KMS-11 (cell line): ENCODE measurements at regions not wholly inside any gene's neighbourhood (a gene's known extent, or its start where the extent isn't known, plus 50 kb on each side); places are given as distances from the start of the nearest gene placed in this dataset.

Experiments used
- H2AFZ ChIP-seq: fragments of 200-600 bp; sonication (generic); 2 replicates; pipeline ENCODE4 v1.6.1; 2016; ENCODE audit warnings: antibody characterized with exemption, mixed run types, low read depth
- H3K27ac ChIP-seq: fragments of 200-600 bp; sonication (generic); 2 replicates; pipeline ENCODE4 v1.6.1; 2016; ENCODE audit warnings: mild to moderate bottlenecking, mixed run types
- H3K27me3 ChIP-seq: fragments of 200-600 bp; sonication (generic); 2 replicates; pipeline ENCODE4 v1.6.1; 2017; ENCODE audit warnings: mild to moderate bottlenecking, low read depth, mixed run types, moderate library complexity; ENCODE audit not compliant: insufficient read depth
- H3K36me3 ChIP-seq: fragments of 200-600 bp; sonication (generic); 2 replicates; pipeline ENCODE4 v1.6.1; 2017; ENCODE audit warnings: mild to moderate bottlenecking, mixed run types; ENCODE audit not compliant: insufficient read depth
- H3K4me1 ChIP-seq: fragments of 200-600 bp; sonication (generic); 2 replicates; pipeline ENCODE4 v1.6.1; 2016; ENCODE audit warnings: mild to moderate bottlenecking, low read depth, mixed run types; ENCODE audit not compliant: poor library complexity, severe bottlenecking
- H3K4me2 ChIP-seq: fragments of 200-600 bp; sonication (generic); 2 replicates; pipeline ENCODE4 v1.7.0; 2016; ENCODE audit warnings: mild to moderate bottlenecking, mixed run types
- H3K4me3 ChIP-seq: fragments of 200-600 bp; sonication (generic); IDR thresholded peaks from 2 replicates; pipeline ENCODE4 v1.6.1; 2017; ENCODE audit warnings: low read depth, low read length, mixed read lengths; ENCODE audit not compliant: insufficient read depth
- H3K79me2 ChIP-seq: fragments of 200-600 bp; sonication (generic); 2 replicates; pipeline ENCODE4 v1.6.1; 2016; ENCODE audit warnings: low read depth, mixed run types; ENCODE audit not compliant: insufficient read depth
- H3K9ac ChIP-seq: fragments of 200-600 bp; sonication (generic); 2 replicates; pipeline ENCODE4 v1.6.1; 2016; ENCODE audit warnings: mild to moderate bottlenecking, mixed run types
- H4K20me1 ChIP-seq: fragments of 200-600 bp; sonication (generic); 2 replicates; pipeline ENCODE4 v1.6.1; 2016; ENCODE audit warnings: mild to moderate bottlenecking, mixed run types; ENCODE audit not compliant: insufficient read depth
- CTCF ChIP-seq: fragments of 200-600 bp; sonication (generic); conservative IDR thresholded peaks from 2 replicates; pipeline ENCODE4 v1.6.1; 2017; ENCODE audit warnings: low read depth, mild to moderate bottlenecking, antibody characterized with exemption, low read length, moderate library complexity, mixed read lengths

- TF ChIP-seq CTCF: no peak
- Histone ChIP-seq H4K20me1 (no peaks in the 10 kb centered on the region), H3K9ac (no peak overlapping the region)
Observed at GRCh38 chr15:20358066-20358778, 183.4 kb downstream of the GOLGA6L6 start.

GRCh38 chr15:20357481-20358065, 184.0 kb downstream of the GOLGA6L6 start:
- Histone ChIP-seq H3K4me3 (no peak overlapping the region), H3K79me2 (no peaks in the 10 kb centered on the region), H3K9ac (no peak overlapping the region), H3K36me3 (no peaks in the 10 kb centered on the region), H3K4me2 (no peak overlapping the region), H4K20me1 (no peaks in the 10 kb centered on the region), H3K4me1 (no peaks in the 10 kb centered on the region), H3K27me3 (no peaks in the 10 kb centered on the region), H3K27ac (no peak overlapping the region), H2AFZ (no peak overlapping the region)
- no peak for TF ChIP-seq CTCF

More at GRCh38 chr15:20358066-20358778, 183.4 kb downstream of the GOLGA6L6 start:
- H3K27me3 ChIP-seq: no peaks in the 10 kb centered on the region
- H3K4me1 ChIP-seq: no peaks in the 10 kb centered on the region
- H2AFZ ChIP-seq: no peak overlapping the region
- no peaks in the 10 kb centered on the region for H3K36me3 ChIP-seq
- no peaks in the 10 kb centered on the region for H3K79me2 ChIP-seq
- H3K4me2 ChIP-seq: no peak overlapping the region
- H3K27ac ChIP-seq: no peak overlapping the region
- H3K4me3 ChIP-seq: no peak overlapping the region

- Histone ChIP-seq H3K27me3 (no peaks in the 10 kb centered on the region), H4K20me1 (no peaks in the 10 kb centered on the region), H3K79me2 (no peaks in the 10 kb centered on the region), H3K27ac (no peak overlapping the region), H2AFZ (peak overlapping the region; percentile 70), H3K9ac (no peak overlapping the region), H3K4me3 (no peak overlapping the region), H3K36me3 (no peaks in the 10 kb centered on the region), H3K4me1 (no peaks in the 10 kb centered on the region), H3K4me2 (peak overlapping the region; percentile 41; the same call in 1 of the 2 replicates)
- no peak for TF ChIP-seq CTCF
Observed at GRCh38 chr15:20356911-20357480, 184.6 kb downstream of the GOLGA6L6 start.

- peak overlapping the region; percentile 41; the same call in 1 of the 2 replicates for H3K4me2 ChIP-seq
- peak overlapping the region; percentile 70 for H2AFZ ChIP-seq
- H3K9ac ChIP-seq: no peak overlapping the region
Observed at GRCh38 chr15:20356444-20356910, 185.1 kb downstream of the GOLGA6L6 start.

More at GRCh38 chr15:20356444-20356910, 185.1 kb downstream of the GOLGA6L6 start:
- TF ChIP-seq CTCF: peak; percentile 98
- Histone ChIP-seq H3K27ac (no peak overlapping the region), H3K4me1 (no peaks in the 10 kb centered on the region), H3K4me3 (no peak overlapping the region), H3K36me3 (no peaks in the 10 kb centered on the region), H4K20me1 (no peaks in the 10 kb centered on the region), H3K27me3 (no peaks in the 10 kb centered on the region), H3K79me2 (no peaks in the 10 kb centered on the region)
